ENCODE measurements at regions not wholly inside any gene's neighbourhood (a gene's known extent, or its start where the extent isn't known, plus 50 kb on each side); places are given as distances from the start of the nearest gene placed in this dataset.

GRCh38 chr15:88993662-88994061 is 80.5 kb upstream of the MFGE8 start:
- Histone ChIP-seq H3K9ac (ENCODE audit: insufficient read depth in 1 of 2, low read depth in 2 of 2, low read length in 2 of 2) (peak overlapping the region in 1 of 2 experiments; percentile 43; a peak in 1 of 4 replicates), H3K4me2 (ENCODE audit: insufficient read depth, low read length) (no peak overlapping the region), H3K4me3 (no peak overlapping the region), H2AFZ (ENCODE audit: low read depth, low read length) (no peak overlapping the region), H3K79me2 (ENCODE audit: control insufficient read depth, insufficient read depth, low read length) (no peaks in the 10 kb centered on the region), H4K20me1 (replicated peaks; ENCODE audit: control insufficient read depth, insufficient read depth, low read length) (no peaks in the 10 kb centered on the region), H3K36me3 (ENCODE audit: control insufficient read depth, insufficient read depth, low read length) (no peaks in the 10 kb centered on the region), H3K27me3 (ENCODE audit: control insufficient read depth in 2 of 2, insufficient read depth in 2 of 2, low read length in 2 of 2) (no peaks in the 10 kb centered on the region), H3K27ac (ENCODE audit: extremely low read depth, low read depth, low read length) (no peak overlapping the region), H3K9me1 (ENCODE audit: control insufficient read depth, insufficient read depth, low read length) (no peaks in the 10 kb centered on the region), H3K9me3 (replicated peaks; ENCODE audit: control insufficient read depth, insufficient read depth, low read depth, low read length) (no peaks in the 10 kb centered on the region), H3K4me1 (replicated peaks in 1 of 2; ENCODE audit: control insufficient read depth in 2 of 2, insufficient read depth in 2 of 2, low read length in 2 of 2) (peaks cover 9 to 15% of the 10 kb centered on the region in 2 experiments)
- no peak for DNase-seq (ENCODE audit: extremely low read depth in 1 of 4, low spot score in 3 of 4)
- no TSS peak for BruUV-seq (replicated peaks)
- no peak for FAIRE-seq
- intact Hi-C loops (cut with micrococcal nuclease) (no loop called here), in situ Hi-C loops (cut with MboI) (no loop called here)
- ChIA-PET POLR2A (interaction anchor here (2.2 kb wide), 1 partner anchor 8 kb away, joined by 6 read pairs; no protein-coding TSS in a partner anchor), CTCF (ENCODE audit: low intra/inter-chr PET ratio) (interaction anchor here (0.7 kb wide), 1 partner anchor 1318 kb away, joined by 4 read pairs; no protein-coding TSS in a partner anchor)
- 74% methylated on average over 4 of the region's 5 CpGs for WGBS (ENCODE audit: insufficient coverage, low coverage, missing lambda C conversion rate)
- no peak for TF ChIP-seq ETS1 (conservative IDR thresholded peaks at IDR 0.05; ENCODE audit: control insufficient read depth, low read depth, low read length)
- TF ChIP-seq HIVEP1 (CRISPR knock-in tag; IDR thresholded peaks at IDR 0.05), result no peak
- TF ChIP-seq TCF7L2 (IDR thresholded peaks at IDR 0.05; ENCODE audit: low read depth, low read length), result no peak
- no peak for TF ChIP-seq TARDBP (IDR thresholded peaks at IDR 0.05)
- no peak for TF ChIP-seq SLC30A9 (CRISPR knock-in tag; IDR thresholded peaks at IDR 0.05)
- TF ChIP-seq, protein P1, sequence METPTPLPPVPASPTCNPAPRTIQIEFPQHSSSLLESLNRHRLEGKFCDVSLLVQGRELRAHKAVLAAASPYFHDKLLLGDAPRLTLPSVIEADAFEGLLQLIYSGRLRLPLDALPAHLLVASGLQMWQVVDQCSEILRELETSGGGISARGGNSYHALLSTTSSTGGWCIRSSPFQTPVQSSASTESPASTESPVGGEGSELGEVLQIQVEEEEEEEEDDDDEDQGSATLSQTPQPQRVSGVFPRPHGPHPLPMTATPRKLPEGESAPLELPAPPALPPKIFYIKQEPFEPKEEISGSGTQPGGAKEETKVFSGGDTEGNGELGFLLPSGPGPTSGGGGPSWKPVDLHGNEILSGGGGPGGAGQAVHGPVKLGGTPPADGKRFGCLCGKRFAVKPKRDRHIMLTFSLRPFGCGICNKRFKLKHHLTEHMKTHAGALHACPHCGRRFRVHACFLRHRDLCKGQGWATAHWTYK (CRISPR knock-in tag; IDR thresholded peaks at IDR 0.05), result no peak
- TF ChIP-seq PHB2 (IDR thresholded peaks at IDR 0.05; ENCODE audit: low read depth), result no peak
- TF ChIP-seq ASH1L (IDR thresholded peaks at IDR 0.05; ENCODE audit: borderline replicate concordance, low read depth, partially characterized antibody), result no peak
- no peak for TF ChIP-seq ZHX1 (conservative IDR thresholded peaks at IDR 0.05; ENCODE audit: low read length)
- TF ChIP-seq OTX1 (CRISPR knock-in tag; IDR thresholded peaks at IDR 0.05), result no peak
- ATAC-seq, result no peak

Measured in K562 (cell line).